H1 (cell line): ENCODE measurements at regions not wholly inside any gene's neighbourhood (a gene's known extent, or its start where the extent isn't known, plus 50 kb on each side); places are given as distances from the start of the nearest gene placed in this dataset.

ENCODE experiments used
- CTCF ChIA-PET: fragments of 300-600 bp; sonication (Branson Sonifier 250); formaldehyde crosslinking; loops from one replicate; lab custom pipeline; 2021; ENCODE audit not compliant: partially characterized antibody; lab: Charles Lee
- POLR2A ChIA-PET: fragments of 300-600 bp; sonication (Branson Sonifier 250); formaldehyde crosslinking; loops from one replicate; lab custom pipeline; 2021; ENCODE audit warnings: inconsistent platforms; ENCODE audit not compliant: partially characterized antibody; lab: Charles Lee
- DNase-seq, 2 experiments: peaks; one replicate each; pipeline versions ENCODE4 v3.0.0 to v3.0.0-alpha.2; 2010 to 2022; ENCODE audit warnings: low spot score in 2 of 2, low read depth in 1 of 2, mixed read lengths in 1 of 2
- FAIRE-seq: peaks from 2 replicates; lab custom pipeline; 2011; peaks lifted over from hg19 to GRCh38; lab: Jason Lieb, UNC
- H2AFZ ChIP-seq: 2 replicates; pipeline ENCODE4 v1.8.1; 2012; ENCODE audit warnings: low read length, inconsistent platforms
- H2AK5ac ChIP-seq: 2 replicates; pipeline ENCODE4 v1.6.1; 2013; ENCODE audit warnings: low read depth, low read length
- H2BK120ac ChIP-seq: replicated peaks from 2 replicates; pipeline ENCODE3; 2013; ENCODE audit warnings: low read depth, low read length, inconsistent platforms
- H2BK12ac ChIP-seq: 2 replicates; pipeline ENCODE4 v1.6.1; 2013; ENCODE audit warnings: low read depth, low read length
- H2BK15ac ChIP-seq: 2 replicates; pipeline ENCODE4 v1.6.1; 2013; ENCODE audit warnings: low read length
- H2BK20ac ChIP-seq: 2 replicates; pipeline ENCODE4 v1.6.1; 2013; ENCODE audit warnings: low read length
- H2BK5ac ChIP-seq: 2 replicates; pipeline ENCODE4 v1.6.1; 2013; ENCODE audit warnings: low read depth, low read length
- H3K14ac ChIP-seq: 2 replicates; pipeline ENCODE4 v1.6.1; 2013; ENCODE audit warnings: inconsistent platforms; ENCODE audit not compliant: insufficient read length
- H3K18ac ChIP-seq: 2 replicates; pipeline ENCODE4 v1.6.1; 2013; ENCODE audit warnings: low read length; ENCODE audit errors: extremely low read depth
- H3K23ac ChIP-seq: 2 replicates; pipeline ENCODE4 v1.6.1; 2013; ENCODE audit warnings: inconsistent platforms; ENCODE audit not compliant: insufficient read length
- H3K23me2 ChIP-seq: 2 replicates; pipeline ENCODE4 v1.6.1; 2013; ENCODE audit warnings: low read depth, low read length
- H3K27ac ChIP-seq: 2 replicates; pipeline ENCODE4 v1.6.1; 2011; ENCODE audit warnings: low read depth, low read length, inconsistent platforms
- H3K27me3 ChIP-seq, 4 experiments: replicated peaks in 1 of 4; 1 replicate in 1 of 4; 2 replicates in 3 of 4; pipeline versions ENCODE4 v1.6.1 to v1.8.1; 2011 to 2013; ENCODE audit warnings: low read length in 3 of 4, mild to moderate bottlenecking in 3 of 4, inconsistent platforms in 2 of 4, mixed read lengths in 2 of 4, moderate library complexity in 1 of 4; ENCODE audit not compliant: control insufficient read depth in 3 of 4, insufficient read depth in 3 of 4; ENCODE audit errors: extremely low read depth in 1 of 4
- H3K36me3 ChIP-seq, 4 experiments: 2 replicates each; pipeline versions ENCODE4 v1.6.1 to v1.8.1; 2011 to 2013; ENCODE audit warnings: mild to moderate bottlenecking in 4 of 4, low read length in 3 of 4, moderate library complexity in 2 of 4, control low read depth in 1 of 4, inconsistent platforms in 1 of 4; ENCODE audit not compliant: insufficient read depth in 4 of 4, control insufficient read depth in 2 of 4
- H3K4ac ChIP-seq: replicated peaks from 2 replicates; pipeline ENCODE3; 2013; ENCODE audit warnings: low read length, low read depth, mixed read lengths, inconsistent platforms; ENCODE audit not compliant: insufficient read length
- H3K4me1 ChIP-seq, 4 experiments: replicated peaks in 1 of 4; 1 replicate in 1 of 4; 2 replicates in 3 of 4; pipeline versions ENCODE4 v1.6.1 to v1.8.1; 2011 to 2013; ENCODE audit warnings: low read length in 3 of 4, inconsistent platforms in 2 of 4, mixed read lengths in 1 of 4; ENCODE audit not compliant: insufficient read depth in 4 of 4, control insufficient read depth in 3 of 4
- H3K4me2 ChIP-seq, 2 experiments: 2 replicates each; pipeline versions ENCODE4 v1.6.1 to v1.8.1; 2011 to 2013; ENCODE audit warnings: low read depth in 2 of 2, low read length in 2 of 2, control low read depth in 1 of 2, inconsistent platforms in 1 of 2, mild to moderate bottlenecking in 1 of 2; ENCODE audit not compliant: insufficient read depth in 1 of 2
- H3K4me3 ChIP-seq, 4 experiments: fragments of 200-600, 300-600 bp in 1 of 4; sonication (generic), shearing (Covaris generic), sonication (Bioruptor Twin) in 1 of 4; 2 replicates each; pipeline versions ENCODE4 v1.5.1 to v1.8.1; 2011 to 2016; ENCODE audit warnings: low read length in 4 of 4, low read depth in 3 of 4, control low read depth in 2 of 4, inconsistent platforms in 2 of 4, mild to moderate bottlenecking in 2 of 4, mixed read lengths in 1 of 4, moderate library complexity in 1 of 4; ENCODE audit not compliant: insufficient read depth in 2 of 4; ENCODE audit errors: extremely low read depth in 1 of 4
- H3K56ac ChIP-seq: replicated peaks from 2 replicates; pipeline ENCODE3; 2013; ENCODE audit warnings: low read depth, mild to moderate bottlenecking, mixed read lengths, low read length, inconsistent platforms; ENCODE audit not compliant: insufficient read length
- H3K79me1 ChIP-seq: 2 replicates; pipeline ENCODE4 v1.6.1; 2013; ENCODE audit warnings: low read depth, low read length, control low read depth
- H3K79me2 ChIP-seq, 2 experiments: 2 replicates each; pipeline versions ENCODE4 v1.6.1 to v1.8.1; 2012 to 2013; ENCODE audit warnings: low read length in 2 of 2, mild to moderate bottlenecking in 2 of 2, inconsistent platforms in 1 of 2; ENCODE audit not compliant: insufficient read depth in 2 of 2, control insufficient read depth in 1 of 2
- H3K9ac ChIP-seq, 4 experiments: replicated peaks in 1 of 4; 1 replicate in 1 of 4; 2 replicates in 3 of 4; pipeline versions ENCODE4 v1.6.1 to v1.8.1; 2011 to 2013; ENCODE audit warnings: low read depth in 3 of 4, low read length in 3 of 4, control low read depth in 2 of 4, mild to moderate bottlenecking in 2 of 4, moderate library complexity in 2 of 4, inconsistent platforms in 1 of 4; ENCODE audit errors: extremely low read depth in 1 of 4
- H3K9me3 ChIP-seq, 2 experiments: 2 replicates each; pipeline versions ENCODE4 v1.6.1 to v1.8.1; 2012 to 2013; ENCODE audit warnings: mild to moderate bottlenecking in 2 of 2, moderate library complexity in 2 of 2, control low read depth in 1 of 2, inconsistent platforms in 1 of 2, low read depth in 1 of 2, low read length in 1 of 2, mixed read lengths in 1 of 2; ENCODE audit not compliant: insufficient read depth in 2 of 2
- H4K20me1 ChIP-seq, 2 experiments: replicated peaks in 1 of 2; 2 replicates each; pipeline versions ENCODE3 to v1.8.1; 2011 to 2013; ENCODE audit warnings: inconsistent platforms in 2 of 2, low read length in 2 of 2, mild to moderate bottlenecking in 1 of 2; ENCODE audit not compliant: insufficient read depth in 2 of 2, control insufficient read depth in 1 of 2
- H4K5ac ChIP-seq: 2 replicates; pipeline ENCODE4 v1.6.1; 2013; ENCODE audit warnings: low read length, low read depth, mixed read lengths, inconsistent platforms; ENCODE audit not compliant: insufficient read length
- H4K8ac ChIP-seq: 2 replicates; pipeline ENCODE4 v1.8.0; 2013; ENCODE audit warnings: mild to moderate bottlenecking, moderate library complexity, low read length, inconsistent platforms; ENCODE audit not compliant: insufficient read depth; ENCODE audit errors: extremely low read depth
- H4K91ac ChIP-seq: replicated peaks from 2 replicates; pipeline ENCODE3; 2013; ENCODE audit warnings: low read length, mixed read lengths, inconsistent platforms; ENCODE audit not compliant: insufficient read length
- ATF3 ChIP-seq: IDR thresholded peaks from 2 replicates; pipeline ENCODE4 v1.6.1; 2011; ENCODE audit warnings: low read depth, mild to moderate bottlenecking, low read length; ENCODE audit not compliant: insufficient read depth
- BRCA1 ChIP-seq: IDR thresholded peaks from 2 replicates; pipeline ENCODE4 v1.6.1; 2012; ENCODE audit warnings: low read depth, low read length, improper control_type of control experiment
- SP2 ChIP-seq: IDR thresholded peaks from 2 replicates; pipeline ENCODE4 v1.6.1; 2012; ENCODE audit warnings: mild to moderate bottlenecking, low read length, inconsistent platforms
- WGBS, 2 experiments: shearing (Covaris generic) in 1 of 2; methylation state at CpG; one replicate each; pipeline versions ENCODE4 v1.1.6 to v1.1.7; 2013 to 2015; ENCODE audit warnings: low lambda C conversion rate in 2 of 2, mixed read lengths in 2 of 2, inconsistent platforms in 1 of 2, low coverage in 1 of 2, missing lambda C conversion rate in 1 of 2; ENCODE audit not compliant: insufficient replicate concordance in 2 of 2, insufficient coverage in 1 of 2, insufficient read length in 1 of 2; ENCODE audit errors: extremely low coverage in 1 of 2, missing lambda C conversion rate in 1 of 2; 5-methylcytosine and 5-hydroxymethylcytosine counted together

GRCh38 chr2:221245045-221245444 is 327.1 kb downstream of the EPHA4 start:
- H3K79me2 ChIP-seq: no peaks in the 10 kb centered on the region
- no peak overlapping the region for H3K9ac ChIP-seq
- H3K14ac ChIP-seq: no peak overlapping the region
- no peaks in the 10 kb centered on the region for H3K36me3 ChIP-seq
- 68% methylated on average over 3 of the region's 3 CpGs; no CpG with 5 or more reads in 1 of the 2 experiments for WGBS, 2 experiments
- H3K23ac ChIP-seq: no peak overlapping the region
- H3K4me1 ChIP-seq: no peaks in the 10 kb centered on the region; a peak in 1 of 7 replicates
- no peak overlapping the region for H2BK20ac ChIP-seq
- no peak overlapping the region for H3K4ac ChIP-seq
- H4K20me1 ChIP-seq: no peaks in the 10 kb centered on the region
- no peaks in the 10 kb centered on the region for H3K9me3 ChIP-seq
- no peak overlapping the region for H2BK15ac ChIP-seq
- no peaks in the 10 kb centered on the region for H3K79me1 ChIP-seq
- no peak overlapping the region for H2AFZ ChIP-seq
- H2BK120ac ChIP-seq: no peak overlapping the region
- no peak overlapping the region for H4K5ac ChIP-seq
- H3K27ac ChIP-seq: no peak overlapping the region
- H3K56ac ChIP-seq: no peak overlapping the region
- H4K8ac ChIP-seq: no peak overlapping the region
- no peak overlapping the region for H2BK5ac ChIP-seq
- H2BK12ac ChIP-seq: no peak overlapping the region
- H3K4me2 ChIP-seq: no peak overlapping the region
- no peak for DNase-seq
- ChIA-PET CTCF (interaction anchor here (0.6 kb wide), 1 partner anchor 517 kb away, joined by 4 read pairs; no protein-coding TSS in a partner anchor), POLR2A (no interaction called here)
- H3K18ac ChIP-seq: no peak overlapping the region
- no peaks in the 10 kb centered on the region for H3K23me2 ChIP-seq
- no peak overlapping the region for H2AK5ac ChIP-seq
- FAIRE-seq: no peak
- no peaks in the 10 kb centered on the region for H3K27me3 ChIP-seq
- H3K4me3 ChIP-seq: no peak overlapping the region
- no peak overlapping the region for H4K91ac ChIP-seq
- no peak for TF ChIP-seq ATF3
- TF ChIP-seq SP2: no peak
- TF ChIP-seq BRCA1: no peak
